H1 (cell line): ENCODE measurements at regions not wholly inside any gene's neighbourhood (a gene's known extent, or its start where the extent isn't known, plus 50 kb on each side); places are given as distances from the start of the nearest gene placed in this dataset.

Experiments
- EZH2 ChIP-seq: fragments of 200-600 bp; sonication (generic); IDR thresholded peaks from 2 replicates; pipeline ENCODE4 v1.7.1; 2012; ENCODE audit warnings: low read depth, mild to moderate bottlenecking, moderate library complexity, low read length, inconsistent platforms; ENCODE audit not compliant: severe bottlenecking
- POU5F1 ChIP-seq: IDR thresholded peaks from 2 replicates; pipeline ENCODE4 v1.6.1; 2011; ENCODE audit warnings: low read depth, mild to moderate bottlenecking, low read length, moderate library complexity
- RBBP5 ChIP-seq: IDR thresholded peaks from 2 replicates; pipeline ENCODE4 v1.7.1; 2012; ENCODE audit warnings: low read depth, mild to moderate bottlenecking, inconsistent platforms, low read length, moderate library complexity, borderline replicate concordance
- RFX5 ChIP-seq: IDR thresholded peaks from 2 replicates; pipeline ENCODE4 v1.6.1; 2011; ENCODE audit warnings: low read depth, low read length, improper control_type of control experiment, borderline replicate concordance
- TF ChIP-seq, protein P1 (sequence below): fragments of 300-600 bp; sonication (generic); IDR thresholded peaks from 2 replicates; pipeline ENCODE4 v1.7.1; 2012; ENCODE audit warnings: low read length, moderate library complexity, mild to moderate bottlenecking, inconsistent platforms; ENCODE audit not compliant: insufficient replicate concordance

DNA sequence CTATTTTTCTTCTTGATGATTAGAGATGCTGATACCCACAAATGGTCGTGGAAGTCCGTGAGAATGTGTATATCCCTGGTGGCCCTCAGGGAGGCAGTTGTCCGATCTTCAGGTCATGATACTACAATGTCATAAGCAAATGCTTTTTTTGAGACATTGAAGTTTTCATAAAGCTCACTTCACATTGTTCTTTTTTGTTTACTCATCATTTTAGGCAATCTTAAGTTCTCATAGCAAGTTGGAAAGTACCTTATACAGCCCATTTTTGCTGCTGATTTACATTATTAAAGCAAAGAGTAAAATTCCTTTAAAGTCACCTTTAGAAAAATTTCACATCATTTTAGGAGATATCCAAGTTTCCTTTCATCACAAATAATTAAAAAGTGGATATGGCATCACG is 90.0 kb upstream of the CCDC196 start (continued):
- TF ChIP-seq, protein P1, sequence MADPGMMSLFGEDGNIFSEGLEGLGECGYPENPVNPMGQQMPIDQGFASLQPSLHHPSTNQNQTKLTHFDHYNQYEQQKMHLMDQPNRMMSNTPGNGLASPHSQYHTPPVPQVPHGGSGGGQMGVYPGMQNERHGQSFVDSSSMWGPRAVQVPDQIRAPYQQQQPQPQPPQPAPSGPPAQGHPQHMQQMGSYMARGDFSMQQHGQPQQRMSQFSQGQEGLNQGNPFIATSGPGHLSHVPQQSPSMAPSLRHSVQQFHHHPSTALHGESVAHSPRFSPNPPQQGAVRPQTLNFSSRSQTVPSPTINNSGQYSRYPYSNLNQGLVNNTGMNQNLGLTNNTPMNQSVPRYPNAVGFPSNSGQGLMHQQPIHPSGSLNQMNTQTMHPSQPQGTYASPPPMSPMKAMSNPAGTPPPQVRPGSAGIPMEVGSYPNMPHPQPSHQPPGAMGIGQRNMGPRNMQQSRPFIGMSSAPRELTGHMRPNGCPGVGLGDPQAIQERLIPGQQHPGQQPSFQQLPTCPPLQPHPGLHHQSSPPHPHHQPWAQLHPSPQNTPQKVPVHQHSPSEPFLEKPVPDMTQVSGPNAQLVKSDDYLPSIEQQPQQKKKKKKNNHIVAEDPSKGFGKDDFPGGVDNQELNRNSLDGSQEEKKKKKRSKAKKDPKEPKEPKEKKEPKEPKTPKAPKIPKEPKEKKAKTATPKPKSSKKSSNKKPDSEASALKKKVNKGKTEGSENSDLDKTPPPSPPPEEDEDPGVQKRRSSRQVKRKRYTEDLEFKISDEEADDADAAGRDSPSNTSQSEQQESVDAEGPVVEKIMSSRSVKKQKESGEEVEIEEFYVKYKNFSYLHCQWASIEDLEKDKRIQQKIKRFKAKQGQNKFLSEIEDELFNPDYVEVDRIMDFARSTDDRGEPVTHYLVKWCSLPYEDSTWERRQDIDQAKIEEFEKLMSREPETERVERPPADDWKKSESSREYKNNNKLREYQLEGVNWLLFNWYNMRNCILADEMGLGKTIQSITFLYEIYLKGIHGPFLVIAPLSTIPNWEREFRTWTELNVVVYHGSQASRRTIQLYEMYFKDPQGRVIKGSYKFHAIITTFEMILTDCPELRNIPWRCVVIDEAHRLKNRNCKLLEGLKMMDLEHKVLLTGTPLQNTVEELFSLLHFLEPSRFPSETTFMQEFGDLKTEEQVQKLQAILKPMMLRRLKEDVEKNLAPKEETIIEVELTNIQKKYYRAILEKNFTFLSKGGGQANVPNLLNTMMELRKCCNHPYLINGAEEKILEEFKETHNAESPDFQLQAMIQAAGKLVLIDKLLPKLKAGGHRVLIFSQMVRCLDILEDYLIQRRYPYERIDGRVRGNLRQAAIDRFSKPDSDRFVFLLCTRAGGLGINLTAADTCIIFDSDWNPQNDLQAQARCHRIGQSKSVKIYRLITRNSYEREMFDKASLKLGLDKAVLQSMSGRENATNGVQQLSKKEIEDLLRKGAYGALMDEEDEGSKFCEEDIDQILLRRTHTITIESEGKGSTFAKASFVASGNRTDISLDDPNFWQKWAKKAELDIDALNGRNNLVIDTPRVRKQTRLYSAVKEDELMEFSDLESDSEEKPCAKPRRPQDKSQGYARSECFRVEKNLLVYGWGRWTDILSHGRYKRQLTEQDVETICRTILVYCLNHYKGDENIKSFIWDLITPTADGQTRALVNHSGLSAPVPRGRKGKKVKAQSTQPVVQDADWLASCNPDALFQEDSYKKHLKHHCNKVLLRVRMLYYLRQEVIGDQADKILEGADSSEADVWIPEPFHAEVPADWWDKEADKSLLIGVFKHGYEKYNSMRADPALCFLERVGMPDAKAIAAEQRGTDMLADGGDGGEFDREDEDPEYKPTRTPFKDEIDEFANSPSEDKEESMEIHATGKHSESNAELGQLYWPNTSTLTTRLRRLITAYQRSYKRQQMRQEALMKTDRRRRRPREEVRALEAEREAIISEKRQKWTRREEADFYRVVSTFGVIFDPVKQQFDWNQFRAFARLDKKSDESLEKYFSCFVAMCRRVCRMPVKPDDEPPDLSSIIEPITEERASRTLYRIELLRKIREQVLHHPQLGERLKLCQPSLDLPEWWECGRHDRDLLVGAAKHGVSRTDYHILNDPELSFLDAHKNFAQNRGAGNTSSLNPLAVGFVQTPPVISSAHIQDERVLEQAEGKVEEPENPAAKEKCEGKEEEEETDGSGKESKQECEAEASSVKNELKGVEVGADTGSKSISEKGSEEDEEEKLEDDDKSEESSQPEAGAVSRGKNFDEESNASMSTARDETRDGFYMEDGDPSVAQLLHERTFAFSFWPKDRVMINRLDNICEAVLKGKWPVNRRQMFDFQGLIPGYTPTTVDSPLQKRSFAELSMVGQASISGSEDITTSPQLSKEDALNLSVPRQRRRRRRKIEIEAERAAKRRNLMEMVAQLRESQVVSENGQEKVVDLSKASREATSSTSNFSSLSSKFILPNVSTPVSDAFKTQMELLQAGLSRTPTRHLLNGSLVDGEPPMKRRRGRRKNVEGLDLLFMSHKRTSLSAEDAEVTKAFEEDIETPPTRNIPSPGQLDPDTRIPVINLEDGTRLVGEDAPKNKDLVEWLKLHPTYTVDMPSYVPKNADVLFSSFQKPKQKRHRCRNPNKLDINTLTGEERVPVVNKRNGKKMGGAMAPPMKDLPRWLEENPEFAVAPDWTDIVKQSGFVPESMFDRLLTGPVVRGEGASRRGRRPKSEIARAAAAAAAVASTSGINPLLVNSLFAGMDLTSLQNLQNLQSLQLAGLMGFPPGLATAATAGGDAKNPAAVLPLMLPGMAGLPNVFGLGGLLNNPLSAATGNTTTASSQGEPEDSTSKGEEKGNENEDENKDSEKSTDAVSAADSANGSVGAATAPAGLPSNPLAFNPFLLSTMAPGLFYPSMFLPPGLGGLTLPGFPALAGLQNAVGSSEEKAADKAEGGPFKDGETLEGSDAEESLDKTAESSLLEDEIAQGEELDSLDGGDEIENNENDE, result no peak
- no peak for TF ChIP-seq EZH2
- no peak for TF ChIP-seq POU5F1
- TF ChIP-seq RFX5, result no peak
- TF ChIP-seq RBBP5, result no peak
